ENCODE measurements at regions not wholly inside any gene's neighbourhood (a gene's known extent, or its start where the extent isn't known, plus 50 kb on each side); places are given as distances from the start of the nearest gene placed in this dataset.

DNA sequence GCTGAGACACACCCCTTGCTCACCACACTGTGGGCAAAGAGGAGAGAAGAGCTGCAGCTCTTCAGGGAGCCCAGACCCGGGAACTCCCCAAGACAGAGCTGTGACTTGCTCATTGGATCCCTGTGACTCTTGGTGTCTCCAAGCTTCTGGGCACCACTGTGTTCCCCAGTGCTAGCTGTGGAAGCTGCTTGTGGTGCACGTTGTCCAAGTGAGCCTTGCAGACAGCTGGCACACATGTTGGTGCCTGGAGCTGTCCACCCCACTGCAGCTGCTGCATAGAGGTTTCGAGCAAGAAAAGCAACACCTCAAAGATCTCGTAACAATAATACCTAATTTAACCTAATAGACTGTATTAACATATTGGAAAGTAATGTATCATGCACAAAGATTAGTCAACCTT is 1089.3 kb downstream of the PCDH18 start:
- DNase-seq (ENCODE audit: low read depth in 1 of 2, low spot score in 1 of 2) (no peak), ATAC-seq (no peak), FAIRE-seq (no peak)
- no peaks in the 10 kb centered on the region for H3K9me3 ChIP-seq
- no peak overlapping the region for H3K27ac ChIP-seq
- no peak overlapping the region for H3K4me2 ChIP-seq
- 30% methylated on average over 3 of the region's 4 CpGs for WGBS (ENCODE audit: missing lambda C conversion rate)
- CTCF ChIA-PET = interaction anchor here (1.0 kb wide), 1 partner anchor 47 kb away, joined by 3 read pairs; no protein-coding TSS in a partner anchor
- no peak overlapping the region for H3K4me3 ChIP-seq
- TF ChIP-seq CBX8 (IDR thresholded peaks at IDR 0.05) (no peak), E2F6 (IDR thresholded peaks at IDR 0.05; ENCODE audit: borderline replicate concordance, low read depth) (no peak), RFX5 (IDR thresholded peaks at IDR 0.05) (no peak), MYC (IDR thresholded peaks at IDR 0.05; ENCODE audit: borderline replicate concordance, low read length) (no peak), EP300 (IDR thresholded peaks at IDR 0.05) (no peak), TFCP2L1 (CRISPR knock-in tag; IDR thresholded peaks at IDR 0.05) (no peak)
- H3K4me1 ChIP-seq = no peaks in the 10 kb centered on the region
- POLR2A ChIA-PET = no interaction called here

- CTCF ChIA-PET = interaction anchor here (1.0 kb wide), 1 partner anchor 47 kb away, joined by 3 read pairs; no protein-coding TSS in a partner anchor
- FAIRE-seq (no peak), DNase-seq (ENCODE audit: low read depth in 1 of 2, low spot score in 1 of 2) (no peak), ATAC-seq (no peak)
- WGBS (ENCODE audit: missing lambda C conversion rate) = 78% methylated on average over 4 of the region's 5 CpGs
- Histone ChIP-seq H3K4me2 (no peak overlapping the region), H3K9me3 (no peaks in the 10 kb centered on the region), H3K4me3 (no peak overlapping the region), H3K27ac (no peak overlapping the region), H3K4me1 (no peaks in the 10 kb centered on the region)
- TF ChIP-seq BHLHE40 (IDR thresholded peaks at IDR 0.05; ENCODE audit: low read depth, low read length) (no peak), NR3C1 (IDR thresholded peaks at IDR 0.05) (no peak), KDM1A (IDR thresholded peaks at IDR 0.05; ENCODE audit: low read depth) (no peak), ZNF302 (CRISPR knock-in tag; IDR thresholded peaks at IDR 0.05) (no peak), JUNB (IDR thresholded peaks at IDR 0.05) (no peak), EHMT2 (IDR thresholded peaks at IDR 0.05; ENCODE audit: low read depth) (no peak)
- POLR2A ChIA-PET = no interaction called here
These were observed 1089.8 kb downstream of the PCDH18 start for GRCh38 chr4:136442447-136442846.

- ATAC-seq (no peak), FAIRE-seq (no peak), DNase-seq (ENCODE audit: low read depth in 1 of 2, low spot score in 1 of 2) (no peak)
- 37% methylated on average over 4 of the region's 7 CpGs for WGBS (ENCODE audit: missing lambda C conversion rate)
- Histone ChIP-seq H3K27ac (no peak overlapping the region), H3K4me1 (no peaks in the 10 kb centered on the region), H3K9me3 (no peaks in the 10 kb centered on the region), H3K4me2 (no peak overlapping the region), H3K4me3 (no peak overlapping the region)
- ChIA-PET POLR2A (no interaction called here), CTCF (no interaction called here)
- TF ChIP-seq FOSL2 (IDR thresholded peaks at IDR 0.05) = no peak
- TF ChIP-seq FOSL2 (CRISPR knock-in tag; IDR thresholded peaks at IDR 0.05) = no peak
- TF ChIP-seq GATA3 (IDR thresholded peaks at IDR 0.05; ENCODE audit: borderline replicate concordance) = no peak
- no peak for TF ChIP-seq KDM1A (IDR thresholded peaks at IDR 0.05; ENCODE audit: low read depth)
- TF ChIP-seq, protein P1, sequence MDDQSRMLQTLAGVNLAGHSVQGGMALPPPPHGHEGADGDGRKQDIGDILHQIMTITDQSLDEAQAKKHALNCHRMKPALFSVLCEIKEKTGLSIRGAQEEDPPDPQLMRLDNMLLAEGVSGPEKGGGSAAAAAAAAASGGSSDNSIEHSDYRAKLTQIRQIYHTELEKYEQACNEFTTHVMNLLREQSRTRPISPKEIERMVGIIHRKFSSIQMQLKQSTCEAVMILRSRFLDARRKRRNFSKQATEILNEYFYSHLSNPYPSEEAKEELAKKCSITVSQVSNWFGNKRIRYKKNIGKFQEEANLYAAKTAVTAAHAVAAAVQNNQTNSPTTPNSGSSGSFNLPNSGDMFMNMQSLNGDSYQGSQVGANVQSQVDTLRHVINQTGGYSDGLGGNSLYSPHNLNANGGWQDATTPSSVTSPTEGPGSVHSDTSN (IDR thresholded peaks at IDR 0.05) = no peak
- TF ChIP-seq PHF8 (IDR thresholded peaks at IDR 0.05; ENCODE audit: borderline replicate concordance, low read depth) = no peak
- no peak for TF ChIP-seq CHD4 (IDR thresholded peaks at IDR 0.05; ENCODE audit: borderline replicate concordance)
- TF ChIP-seq RNF2 (IDR thresholded peaks at IDR 0.05; ENCODE audit: borderline replicate concordance, low read depth) = no peak
- no peak for TF ChIP-seq ZSCAN20 (CRISPR knock-in tag; IDR thresholded peaks at IDR 0.05)
- TF ChIP-seq JUNB (IDR thresholded peaks at IDR 0.05) = no peak
- no peak for TF ChIP-seq EP300 (IDR thresholded peaks at IDR 0.05)
- no peak for TF ChIP-seq CBX2 (IDR thresholded peaks at IDR 0.05; ENCODE audit: borderline replicate concordance, low read depth)
These were observed 1090.5 kb downstream of the PCDH18 start for GRCh38 chr4:136441629-136442282.

DNA sequence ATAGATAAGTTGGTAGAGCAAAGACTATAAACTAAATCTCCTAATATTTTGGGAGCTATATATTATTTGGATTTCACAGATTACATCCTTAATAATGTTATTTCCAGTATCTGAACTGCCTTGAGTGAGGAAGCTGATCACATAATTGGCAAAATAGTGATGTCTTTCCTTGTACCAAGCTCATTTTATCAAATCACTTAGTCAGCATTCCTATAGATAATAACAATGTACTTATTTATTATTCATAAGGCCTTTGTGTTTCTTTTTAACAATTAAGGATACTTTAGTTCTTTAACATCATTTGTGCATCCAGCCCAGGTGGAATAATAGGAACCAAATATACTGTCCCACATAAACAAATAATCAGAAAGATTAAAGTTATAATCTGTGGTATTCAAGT is 1093.6 kb downstream of the PCDH18 start:
- H3K9me3 ChIP-seq = no peaks in the 10 kb centered on the region
- no peak overlapping the region for H3K27ac ChIP-seq
- no peaks in the 10 kb centered on the region for H3K4me1 ChIP-seq
- ChIA-PET CTCF (no interaction called here), POLR2A (no interaction called here)
- FAIRE-seq (no peak), DNase-seq (ENCODE audit: low read depth in 1 of 2, low spot score in 1 of 2) (no peak), ATAC-seq (no peak)
- no peak overlapping the region for H3K4me2 ChIP-seq
- no peak for TF ChIP-seq NPAS2 (CRISPR knock-in tag; IDR thresholded peaks at IDR 0.05; ENCODE audit: borderline replicate concordance)
- no peak for TF ChIP-seq RNF2 (IDR thresholded peaks at IDR 0.05; ENCODE audit: borderline replicate concordance, low read depth)
- TF ChIP-seq, protein P2, sequence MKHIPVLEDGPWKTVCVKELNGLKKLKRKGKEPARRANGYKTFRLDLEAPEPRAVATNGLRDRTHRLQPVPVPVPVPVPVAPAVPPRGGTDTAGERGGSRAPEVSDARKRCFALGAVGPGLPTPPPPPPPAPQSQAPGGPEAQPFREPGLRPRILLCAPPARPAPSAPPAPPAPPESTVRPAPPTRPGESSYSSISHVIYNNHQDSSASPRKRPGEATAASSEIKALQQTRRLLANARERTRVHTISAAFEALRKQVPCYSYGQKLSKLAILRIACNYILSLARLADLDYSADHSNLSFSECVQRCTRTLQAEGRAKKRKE (CRISPR knock-in tag; IDR thresholded peaks at IDR 0.05; ENCODE audit: low read depth) = no peak
- peak; percentile 76 for TF ChIP-seq MAFK (IDR thresholded peaks at IDR 0.05; ENCODE audit: partially characterized antibody)
- TF ChIP-seq ZC3H11A (IDR thresholded peaks at IDR 0.05) = no peak
- no peak for TF ChIP-seq NFE2L2 (conservative IDR thresholded peaks at IDR 0.05; ENCODE audit: low read length)
- no peak overlapping the region for H3K4me3 ChIP-seq

All from A549 (cell line).